Brain microvascular endothelial cell (primary cell): ENCODE measurements at regions not wholly inside any gene's neighbourhood (a gene's known extent, or its start where the extent isn't known, plus 50 kb on each side); places are given as distances from the start of the nearest gene placed in this dataset.

ENCODE experiments used
- DNase-seq: peaks from one replicate; pipeline ENCODE4 v3.0.0-alpha.2; 2020
- H3K27ac ChIP-seq: fragments of 250-450 bp; sonication (Bioruptor Pico); 2 replicates; pipeline ENCODE4 v1.5.1; 2020; ENCODE audit warnings: mild to moderate bottlenecking, moderate library complexity
- H3K27me3 ChIP-seq: fragments of 250-450 bp; sonication (Bioruptor Pico); replicated peaks from 2 replicates; pipeline ENCODE4 v1.5.1; 2020; ENCODE audit warnings: mild to moderate bottlenecking
- H3K36me3 ChIP-seq: fragments of 250-450 bp; sonication (Bioruptor Pico); replicated peaks from 2 replicates; pipeline ENCODE4 v1.5.1; 2020; ENCODE audit warnings: mild to moderate bottlenecking
- H3K4me3 ChIP-seq: 2 replicates; pipeline ENCODE4 v1.5.1; 2011; ENCODE audit warnings: low read depth, mild to moderate bottlenecking, control low read depth, low read length, moderate library complexity
- in situ Hi-C: cut with HindIII; loops from 2 replicates; pipeline ENCODE4 v1.10.0; 2017; ENCODE audit warnings: low sequenced_read_pairs, low pct_ligation_motif_present
- TF ChIP-seq, protein P1 (sequence below): IDR thresholded peaks from 2 replicates; pipeline ENCODE4 v1.5.1; 2011; ENCODE audit warnings: low read depth, mild to moderate bottlenecking, moderate library complexity, low read length, control low read depth, inconsistent platforms; ENCODE audit errors: missing control alignments

GRCh38 chr12:92546635-92547348 is 156.0 kb upstream of the PLEKHG7 start:
- H3K27ac ChIP-seq = no peak overlapping the region
- no peaks in the 10 kb centered on the region for H3K27me3 ChIP-seq
- H3K36me3 ChIP-seq = no peaks in the 10 kb centered on the region
- no peak for DNase-seq
- TF ChIP-seq, protein P1, sequence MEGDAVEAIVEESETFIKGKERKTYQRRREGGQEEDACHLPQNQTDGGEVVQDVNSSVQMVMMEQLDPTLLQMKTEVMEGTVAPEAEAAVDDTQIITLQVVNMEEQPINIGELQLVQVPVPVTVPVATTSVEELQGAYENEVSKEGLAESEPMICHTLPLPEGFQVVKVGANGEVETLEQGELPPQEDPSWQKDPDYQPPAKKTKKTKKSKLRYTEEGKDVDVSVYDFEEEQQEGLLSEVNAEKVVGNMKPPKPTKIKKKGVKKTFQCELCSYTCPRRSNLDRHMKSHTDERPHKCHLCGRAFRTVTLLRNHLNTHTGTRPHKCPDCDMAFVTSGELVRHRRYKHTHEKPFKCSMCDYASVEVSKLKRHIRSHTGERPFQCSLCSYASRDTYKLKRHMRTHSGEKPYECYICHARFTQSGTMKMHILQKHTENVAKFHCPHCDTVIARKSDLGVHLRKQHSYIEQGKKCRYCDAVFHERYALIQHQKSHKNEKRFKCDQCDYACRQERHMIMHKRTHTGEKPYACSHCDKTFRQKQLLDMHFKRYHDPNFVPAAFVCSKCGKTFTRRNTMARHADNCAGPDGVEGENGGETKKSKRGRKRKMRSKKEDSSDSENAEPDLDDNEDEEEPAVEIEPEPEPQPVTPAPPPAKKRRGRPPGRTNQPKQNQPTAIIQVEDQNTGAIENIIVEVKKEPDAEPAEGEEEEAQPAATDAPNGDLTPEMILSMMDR = no peak
- H3K4me3 ChIP-seq = no peak overlapping the region
- in situ Hi-C loops = no loop called here

GRCh38 chr12:92546259-92546634 is 156.5 kb upstream of the PLEKHG7 start:
- H3K27ac ChIP-seq = no peak overlapping the region
- TF ChIP-seq, protein P1 = no peak
- H3K4me3 ChIP-seq = no peak overlapping the region
- H3K27me3 ChIP-seq = no peaks in the 10 kb centered on the region
- no peaks in the 10 kb centered on the region for H3K36me3 ChIP-seq
- no peak for DNase-seq
- in situ Hi-C loops = no loop called here

- DNase-seq = no peak
- H3K4me3 ChIP-seq = no peak overlapping the region
- TF ChIP-seq, protein P1 = no peak
- H3K27me3 ChIP-seq = no peaks in the 10 kb centered on the region
- in situ Hi-C loops = no loop called here
- no peak overlapping the region for H3K27ac ChIP-seq
- H3K36me3 ChIP-seq = no peaks in the 10 kb centered on the region
Observed at GRCh38 chr12:92544322-92544721, 158.5 kb upstream of the PLEKHG7 start.

DNA sequence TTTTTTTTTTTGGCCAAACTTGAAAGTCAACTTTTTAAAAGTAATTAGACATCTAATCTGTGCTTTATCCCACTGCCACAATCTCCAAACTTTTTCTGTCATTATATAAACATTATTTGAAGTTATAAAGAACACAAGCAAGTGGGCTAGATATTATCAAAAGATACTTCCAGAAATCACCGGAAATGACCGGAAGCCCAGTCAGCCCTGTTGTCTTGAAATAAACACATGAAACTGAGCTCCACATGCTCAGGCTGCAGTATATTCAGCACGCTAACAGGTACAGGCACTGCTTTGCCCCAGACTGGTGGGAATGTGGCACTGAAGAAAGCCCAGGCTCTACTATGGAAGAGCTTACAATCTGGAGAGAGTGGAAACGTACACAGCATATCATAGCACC is 158.9 kb upstream of the PLEKHG7 start:
- TF ChIP-seq, protein P1 = no peak
- no peaks in the 10 kb centered on the region for H3K27me3 ChIP-seq
- DNase-seq = no peak
- H3K36me3 ChIP-seq = no peaks in the 10 kb centered on the region
- no peak overlapping the region for H3K27ac ChIP-seq
- H3K4me3 ChIP-seq = no peak overlapping the region
- in situ Hi-C loops = no loop called here

DNA sequence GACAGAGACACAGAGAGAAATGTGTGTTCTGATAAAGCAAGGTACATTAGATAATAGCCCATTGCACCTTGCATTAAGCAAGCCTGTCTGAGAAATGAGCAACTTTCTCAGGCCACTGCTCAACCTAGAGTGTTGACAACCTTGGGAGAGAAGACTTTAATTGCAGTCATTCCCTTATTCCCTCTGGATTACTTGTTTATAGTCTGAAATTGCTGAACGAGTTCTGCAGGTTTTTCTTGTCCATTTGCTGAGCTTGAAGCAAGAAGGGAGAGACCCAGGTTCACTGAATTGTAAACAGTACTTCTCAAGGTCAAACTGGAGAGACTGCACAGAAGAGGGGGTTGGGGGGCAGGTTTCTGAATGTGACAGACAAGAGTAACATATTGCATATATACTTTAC is 159.4 kb upstream of the PLEKHG7 start:
- Histone ChIP-seq H3K27me3 (no peaks in the 10 kb centered on the region), H3K36me3 (no peaks in the 10 kb centered on the region), H3K27ac (no peak overlapping the region), H3K4me3 (no peak overlapping the region)
- in situ Hi-C loops = no loop called here
- DNase-seq = no peak
- TF ChIP-seq, protein P1 = no peak

- Histone ChIP-seq H3K27me3 (no peaks in the 10 kb centered on the region), H3K36me3 (no peaks in the 10 kb centered on the region), H3K27ac (no peak overlapping the region), H3K4me3 (no peak overlapping the region)
- TF ChIP-seq, protein P1 = no peak
- in situ Hi-C loops = no loop called here
- no peak for DNase-seq
Observed at GRCh38 chr12:92541731-92542130, 161.1 kb upstream of the PLEKHG7 start.
